ENCODE measurements at regions not wholly inside any gene's neighbourhood (a gene's known extent, or its start where the extent isn't known, plus 50 kb on each side); places are given as distances from the start of the nearest gene placed in this dataset.
"Not testable (repeated sequence)": the region's sequence is repeated elsewhere in the genome, so short reads cannot be mapped to it uniquely, and the experiment has no call there.

DNA sequence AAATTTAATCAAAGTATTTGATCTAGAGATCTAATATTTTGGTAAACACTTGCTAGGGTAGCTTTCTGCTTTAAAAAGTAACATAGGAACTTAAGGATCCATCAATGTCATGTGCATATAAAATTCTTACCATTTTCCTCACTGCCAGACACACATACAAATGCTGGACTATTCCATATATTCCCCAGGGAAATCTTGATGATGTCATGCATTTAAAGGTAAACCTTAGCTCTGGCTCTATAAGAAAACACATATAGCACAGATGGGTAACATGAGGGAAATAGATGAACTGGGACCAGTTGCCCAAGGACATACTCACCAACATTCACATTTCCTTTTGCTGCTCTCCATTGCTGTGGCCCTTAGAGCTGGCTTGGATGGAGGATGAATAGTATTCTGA is 79.1 kb upstream of the FMNL2 start:
- no peaks in the 10 kb centered on the region for H3K36me3 ChIP-seq (ENCODE audit: control insufficient read depth, insufficient read depth, low read length)
- no peak overlapping the region for H3K4me3 ChIP-seq (ENCODE audit: low read depth, low read length)
- H3K4me1 ChIP-seq (ENCODE audit: control insufficient read depth, insufficient read depth, low read length) = no peaks in the 10 kb centered on the region
- H3K27ac ChIP-seq (ENCODE audit: low read depth, low read length) = no peak overlapping the region
- DNase-seq (ENCODE audit: low read depth in 4 of 6, low spot score in 6 of 6) = no peak
- H3K27me3 ChIP-seq (ENCODE audit: control insufficient read depth, insufficient read depth, low read length) = no peaks in the 10 kb centered on the region
- H3K9me3 ChIP-seq (ENCODE audit: control insufficient read depth, insufficient read depth, low read length) = no peaks in the 10 kb centered on the region

DNA sequence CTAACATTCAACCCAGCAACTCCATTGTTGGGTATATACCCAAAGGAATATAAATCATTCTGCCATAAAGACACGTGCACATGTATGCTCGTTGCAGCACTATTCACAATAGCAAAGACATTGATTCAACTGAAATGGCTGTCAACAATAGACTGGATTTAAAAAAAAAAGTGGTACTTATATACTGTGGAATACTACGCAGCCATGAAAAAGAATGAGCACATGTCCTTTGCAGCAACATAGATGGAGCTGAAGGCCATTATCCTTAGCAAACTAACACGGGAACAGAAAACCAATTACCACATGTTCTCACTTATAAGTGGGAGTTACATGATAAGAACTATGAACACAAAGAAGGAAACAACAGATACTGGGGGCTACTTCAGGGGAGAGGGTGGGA is 74.0 kb upstream of the FMNL2 start:
- Histone ChIP-seq H3K27me3 (ENCODE audit: control insufficient read depth, insufficient read depth, low read length) (no peaks in the 10 kb centered on the region), H3K27ac (ENCODE audit: low read depth, low read length) (no peak overlapping the region), H3K36me3 (ENCODE audit: control insufficient read depth, insufficient read depth, low read length) (no peaks in the 10 kb centered on the region), H3K9me3 (ENCODE audit: control insufficient read depth, insufficient read depth, low read length) (no peaks in the 10 kb centered on the region), H3K4me3 (ENCODE audit: low read depth, low read length) (no peak overlapping the region), H3K4me1 (ENCODE audit: control insufficient read depth, insufficient read depth, low read length) (no peaks in the 10 kb centered on the region)
- DNase-seq (ENCODE audit: low read depth in 4 of 6, low spot score in 6 of 6) = no peak
- no CpG with 5 or more reads among the region's 4 CpGs for WGBS (ENCODE audit: insufficient coverage)

DNA sequence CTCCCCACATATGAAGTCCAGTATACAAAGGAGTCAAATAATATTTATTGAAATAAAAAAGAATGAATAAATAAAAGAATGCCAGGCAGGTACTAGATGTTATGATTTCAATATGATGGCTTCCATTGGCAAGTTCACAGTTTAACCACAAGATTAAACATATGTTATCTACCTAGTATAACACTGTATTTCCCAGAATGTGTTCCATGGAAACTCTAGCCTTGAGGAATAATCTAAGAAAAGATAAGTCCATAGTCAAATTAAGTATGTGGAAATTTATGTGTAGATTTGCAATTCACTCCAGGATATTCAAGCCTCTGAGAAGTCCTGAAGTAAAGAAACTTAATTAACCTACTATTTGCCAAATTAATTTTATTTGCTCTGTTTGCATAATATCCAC is 71.1 kb upstream of the FMNL2 start:
- Histone ChIP-seq H3K27ac (ENCODE audit: low read depth, low read length) (no peak overlapping the region), H3K27me3 (ENCODE audit: control insufficient read depth, insufficient read depth, low read length) (no peaks in the 10 kb centered on the region), H3K4me1 (ENCODE audit: control insufficient read depth, insufficient read depth, low read length) (no peaks in the 10 kb centered on the region), H3K4me3 (ENCODE audit: low read depth, low read length) (no peak overlapping the region), H3K9me3 (ENCODE audit: control insufficient read depth, insufficient read depth, low read length) (no peaks in the 10 kb centered on the region), H3K36me3 (ENCODE audit: control insufficient read depth, insufficient read depth, low read length) (no peaks in the 10 kb centered on the region)
- no peak for DNase-seq (ENCODE audit: low read depth in 4 of 6, low spot score in 6 of 6)

DNA sequence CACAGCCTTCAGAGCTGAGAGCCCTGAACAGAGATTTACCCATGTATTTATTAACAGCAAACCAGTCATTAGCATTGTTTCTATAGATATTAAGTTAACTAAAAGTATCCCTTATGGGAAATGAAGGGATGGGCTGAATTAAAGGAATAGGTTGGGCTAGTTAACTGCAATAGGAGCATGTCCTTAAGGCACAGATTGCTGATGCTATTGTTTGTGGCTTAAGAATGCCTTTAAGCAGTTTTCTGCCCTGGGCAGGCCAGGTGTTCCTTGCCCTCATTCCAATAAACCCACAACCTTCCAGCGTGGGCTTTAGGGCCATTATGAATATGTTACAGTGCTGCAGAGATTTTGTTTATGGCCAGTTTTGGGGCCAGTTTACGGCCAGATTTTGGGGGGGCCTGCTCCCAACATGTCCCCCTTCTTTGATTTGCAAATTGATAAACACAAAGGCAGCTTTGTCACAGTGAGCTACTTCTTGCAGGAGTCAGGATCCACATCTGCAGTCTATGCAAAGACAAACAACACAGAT is 61.2 kb upstream of the FMNL2 start:
- H3K27me3 ChIP-seq (ENCODE audit: control insufficient read depth, insufficient read depth, low read length); H3K27ac ChIP-seq (ENCODE audit: low read depth, low read length); H3K4me3 ChIP-seq (ENCODE audit: low read depth, low read length); H3K36me3 ChIP-seq (ENCODE audit: control insufficient read depth, insufficient read depth, low read length); H3K4me1 ChIP-seq (ENCODE audit: control insufficient read depth, insufficient read depth, low read length); H3K9me3 ChIP-seq (ENCODE audit: control insufficient read depth, insufficient read depth, low read length); DNase-seq (ENCODE audit: low read depth in 4 of 6, low spot score in 6 of 6): not testable (repeated sequence)
- 90% methylated on average over 1 of the region's 2 CpGs for WGBS (ENCODE audit: insufficient coverage)

DNA sequence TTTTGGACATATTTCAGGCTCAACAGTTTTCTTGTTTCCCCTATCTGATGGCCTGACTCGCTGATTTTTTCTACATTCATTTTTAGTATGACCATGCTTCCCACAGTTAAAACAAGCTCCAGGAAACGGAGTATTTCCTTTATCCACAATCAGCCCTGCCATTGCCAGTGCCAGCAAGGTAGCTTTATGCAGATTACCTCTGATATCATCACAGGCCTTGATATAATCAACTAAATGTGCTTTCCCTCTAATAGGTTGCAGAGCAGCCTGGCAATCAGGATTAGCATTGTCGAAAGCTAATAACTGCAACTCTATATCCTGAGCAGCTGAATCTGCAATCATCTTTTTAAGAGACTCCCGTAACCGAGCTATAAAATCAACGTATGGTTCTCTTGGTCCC is 57.1 kb upstream of the FMNL2 start:
- H3K4me3 ChIP-seq (ENCODE audit: low read depth, low read length); H3K27me3 ChIP-seq (ENCODE audit: control insufficient read depth, insufficient read depth, low read length); H3K4me1 ChIP-seq (ENCODE audit: control insufficient read depth, insufficient read depth, low read length); H3K9me3 ChIP-seq (ENCODE audit: control insufficient read depth, insufficient read depth, low read length); H3K36me3 ChIP-seq (ENCODE audit: control insufficient read depth, insufficient read depth, low read length); DNase-seq (ENCODE audit: low read depth in 4 of 6, low spot score in 6 of 6); H3K27ac ChIP-seq (ENCODE audit: low read depth, low read length): not testable (repeated sequence)
- WGBS (ENCODE audit: insufficient coverage) = 73% methylated on average over 2 of the region's 6 CpGs

DNA sequence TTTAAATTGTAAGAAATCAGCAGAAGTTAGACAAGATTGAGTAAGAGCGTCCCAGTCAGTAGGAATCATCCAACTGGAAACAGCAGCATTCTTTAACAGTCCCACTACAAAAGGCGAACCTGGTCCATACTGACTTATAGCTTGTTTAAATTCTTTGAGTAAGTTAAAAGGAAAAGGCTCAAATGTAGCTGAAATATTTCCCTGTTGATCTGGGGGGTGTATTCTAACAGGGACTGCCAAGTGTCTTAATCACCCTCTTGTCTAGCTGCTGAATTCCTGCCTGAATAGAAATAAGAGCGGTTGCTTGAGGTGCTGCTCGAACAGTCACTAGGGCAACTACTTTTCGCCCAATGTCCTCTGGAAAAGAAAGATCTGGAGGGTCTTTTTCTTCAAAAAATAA is 56.4 kb upstream of the FMNL2 start:
- no peaks in the 10 kb centered on the region for H3K4me1 ChIP-seq (ENCODE audit: control insufficient read depth, insufficient read depth, low read length)
- H3K4me3 ChIP-seq (ENCODE audit: low read depth, low read length) = no peak overlapping the region
- H3K27ac ChIP-seq (ENCODE audit: low read depth, low read length) = no peak overlapping the region
- H3K9me3 ChIP-seq (ENCODE audit: control insufficient read depth, insufficient read depth, low read length) = peaks cover 2% of the 10 kb centered on the region
- H3K27me3 ChIP-seq (ENCODE audit: control insufficient read depth, insufficient read depth, low read length) = no peaks in the 10 kb centered on the region
- no peaks in the 10 kb centered on the region for H3K36me3 ChIP-seq (ENCODE audit: control insufficient read depth, insufficient read depth, low read length)
- DNase-seq (ENCODE audit: low read depth in 4 of 6, low spot score in 6 of 6) = no peak
- no CpG with 5 or more reads among the region's 5 CpGs for WGBS (ENCODE audit: insufficient coverage)

DNA sequence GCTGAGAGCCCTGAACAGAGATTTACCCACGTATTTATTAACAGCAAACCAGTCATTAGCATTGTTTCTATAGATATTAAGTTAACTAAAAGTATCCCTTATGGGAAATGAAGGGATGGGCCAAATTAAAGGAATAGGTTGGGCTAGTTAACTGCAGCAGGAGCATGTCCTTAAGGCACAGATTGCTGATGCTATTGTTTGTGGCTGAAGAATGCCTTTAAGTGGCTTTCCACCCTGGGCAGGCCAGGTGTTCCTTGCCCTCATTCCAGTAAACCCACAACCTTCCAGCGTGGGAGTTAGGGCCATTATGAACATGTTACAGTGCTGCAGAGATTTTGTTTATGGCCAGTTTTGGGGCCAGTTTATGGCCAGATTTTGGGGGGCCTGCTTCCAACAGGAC is 55.6 kb upstream of the FMNL2 start:
- not testable (repeated sequence) for H3K4me3 ChIP-seq (ENCODE audit: low read depth, low read length); DNase-seq (ENCODE audit: low read depth in 4 of 6, low spot score in 6 of 6); H3K27ac ChIP-seq (ENCODE audit: low read depth, low read length); H3K4me1 ChIP-seq (ENCODE audit: control insufficient read depth, insufficient read depth, low read length); H3K36me3 ChIP-seq (ENCODE audit: control insufficient read depth, insufficient read depth, low read length); H3K9me3 ChIP-seq (ENCODE audit: control insufficient read depth, insufficient read depth, low read length); H3K27me3 ChIP-seq (ENCODE audit: control insufficient read depth, insufficient read depth, low read length)
- WGBS (ENCODE audit: insufficient coverage) = no CpG with 5 or more reads among the region's 2 CpGs

DNA sequence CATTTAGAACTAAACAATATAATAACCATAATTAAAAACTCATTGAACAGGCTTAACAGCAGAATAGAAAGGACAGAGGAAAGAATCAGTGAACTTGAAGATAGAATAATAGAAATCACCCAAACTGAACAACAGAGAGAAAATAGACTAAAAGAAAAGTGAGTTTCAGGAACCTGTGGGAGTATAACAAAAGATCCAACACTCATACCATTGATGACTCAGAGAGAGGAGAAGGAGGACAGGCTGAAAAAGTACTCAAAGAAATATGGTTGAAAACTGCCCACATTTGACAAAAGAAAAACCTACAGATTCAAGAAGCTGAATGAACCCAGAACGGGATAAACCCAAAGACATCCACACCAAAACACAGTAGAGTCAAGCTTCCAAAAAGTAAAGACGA is 54.2 kb upstream of the FMNL2 start:
- Histone ChIP-seq H3K9me3 (ENCODE audit: control insufficient read depth, insufficient read depth, low read length) (no peaks in the 10 kb centered on the region), H3K27ac (ENCODE audit: low read depth, low read length) (no peak overlapping the region), H3K4me1 (ENCODE audit: control insufficient read depth, insufficient read depth, low read length) (no peaks in the 10 kb centered on the region), H3K4me3 (ENCODE audit: low read depth, low read length) (no peak overlapping the region), H3K36me3 (ENCODE audit: control insufficient read depth, insufficient read depth, low read length) (no peaks in the 10 kb centered on the region), H3K27me3 (ENCODE audit: control insufficient read depth, insufficient read depth, low read length) (no peaks in the 10 kb centered on the region)
- no CpG with 5 or more reads among the region's 2 CpGs for WGBS (ENCODE audit: insufficient coverage)
- no peak for DNase-seq (ENCODE audit: low read depth in 4 of 6, low spot score in 6 of 6)

DNA sequence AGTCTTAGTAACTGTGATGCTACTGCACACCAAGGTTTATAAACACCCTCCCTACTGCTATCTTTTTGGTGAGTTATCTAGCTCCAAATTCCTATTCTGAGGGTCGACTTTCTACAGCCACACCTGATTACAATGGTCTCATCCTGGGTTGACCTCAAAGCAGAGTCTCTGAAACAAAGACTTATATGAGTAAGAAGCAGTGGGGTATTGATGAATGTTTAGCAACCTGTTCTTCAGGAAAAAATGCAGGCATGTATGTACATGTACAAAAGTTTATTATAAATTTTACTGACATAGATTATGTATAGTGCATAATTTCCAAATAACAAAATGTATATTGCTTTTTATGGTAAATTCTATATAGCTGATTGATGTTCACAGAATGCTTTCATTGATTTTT is 51.6 kb upstream of the FMNL2 start:
- Histone ChIP-seq H3K36me3 (ENCODE audit: control insufficient read depth, insufficient read depth, low read length) (no peaks in the 10 kb centered on the region), H3K9me3 (ENCODE audit: control insufficient read depth, insufficient read depth, low read length) (no peaks in the 10 kb centered on the region), H3K27me3 (ENCODE audit: control insufficient read depth, insufficient read depth, low read length) (no peaks in the 10 kb centered on the region), H3K4me3 (ENCODE audit: low read depth, low read length) (no peak overlapping the region), H3K4me1 (ENCODE audit: control insufficient read depth, insufficient read depth, low read length) (no peaks in the 10 kb centered on the region), H3K27ac (ENCODE audit: low read depth, low read length) (no peak overlapping the region)
- DNase-seq (ENCODE audit: low read depth in 4 of 6, low spot score in 6 of 6) = no peak
- no CpG with 5 or more reads among the region's 1 CpG for WGBS (ENCODE audit: insufficient coverage)

DNA sequence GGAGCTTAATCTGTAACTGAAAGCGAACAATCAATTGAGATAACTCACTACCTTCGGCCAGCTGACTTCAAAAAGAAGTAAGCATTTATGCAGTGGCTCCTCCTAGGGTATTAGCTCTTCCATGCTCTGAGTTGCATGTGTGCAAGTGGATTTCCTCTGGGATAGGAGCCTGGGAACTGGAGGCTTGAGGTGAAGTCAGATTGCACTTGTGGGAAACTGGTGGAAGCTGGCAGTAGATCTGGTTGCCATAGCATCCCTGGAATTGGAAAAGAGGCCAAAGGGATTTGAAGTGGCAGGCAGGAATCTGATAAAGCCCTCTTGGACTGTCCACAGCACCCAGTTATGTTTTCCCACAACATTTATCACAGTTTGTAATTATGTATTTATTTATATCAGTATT is 50.6 kb upstream of the FMNL2 start:
- Histone ChIP-seq H3K27ac (ENCODE audit: low read depth, low read length) (no peak overlapping the region), H3K4me3 (ENCODE audit: low read depth, low read length) (no peak overlapping the region), H3K36me3 (ENCODE audit: control insufficient read depth, insufficient read depth, low read length) (no peaks in the 10 kb centered on the region), H3K4me1 (ENCODE audit: control insufficient read depth, insufficient read depth, low read length) (no peaks in the 10 kb centered on the region), H3K27me3 (ENCODE audit: control insufficient read depth, insufficient read depth, low read length) (no peaks in the 10 kb centered on the region), H3K9me3 (ENCODE audit: control insufficient read depth, insufficient read depth, low read length) (no peaks in the 10 kb centered on the region)
- DNase-seq (ENCODE audit: low read depth in 4 of 6, low spot score in 6 of 6) = peak; percentile 7 to 64 (median 30)
- 100% methylated on average over 1 of the region's 2 CpGs for WGBS (ENCODE audit: insufficient coverage)
